GM23338 (cell line): ENCODE measurements at regions not wholly inside any gene's neighbourhood (a gene's known extent, or its start where the extent isn't known, plus 50 kb on each side); places are given as distances from the start of the nearest gene placed in this dataset.

Experiments used
- ATAC-seq: fragments of 200-7000 bp; cut with Tn5 transposase; 3 replicates; pipeline ENCODE4 v1.9.1; 2020
- DNase-seq: peaks from one replicate; pipeline ENCODE4 v3.0.0-alpha.2; 2015; ENCODE audit warnings: low spot score
- H2AFZ ChIP-seq: fragments of 200-600 bp; sonication (generic); 2 replicates; pipeline ENCODE4 v1.8.0; 2016; ENCODE audit warnings: antibody characterized with exemption, mild to moderate bottlenecking, moderate library complexity
- H3F3A ChIP-seq: fragments of 200-600 bp; sonication (generic); replicated peaks from 2 replicates; pipeline ENCODE4 v1.8.0; 2017; ENCODE audit warnings: antibody characterized with exemption, mixed run types, low read depth
- H3K27ac ChIP-seq: fragments of 200-600 bp; sonication (generic); 2 replicates; pipeline ENCODE4 v1.6.1; 2016; ENCODE audit warnings: low read depth
- H3K27me3 ChIP-seq: fragments of 200-600 bp; sonication (generic); 2 replicates; pipeline ENCODE4 v1.8.0; 2016; ENCODE audit warnings: mild to moderate bottlenecking, mixed run types, moderate library complexity; ENCODE audit not compliant: insufficient read depth
- H3K36me3 ChIP-seq: fragments of 200-600 bp; sonication (generic); 2 replicates; pipeline ENCODE4 v1.8.0; 2016; ENCODE audit warnings: mild to moderate bottlenecking; ENCODE audit not compliant: insufficient read depth
- H3K4me1 ChIP-seq: fragments of 200-600 bp; sonication (generic); 2 replicates; pipeline ENCODE4 v1.8.0; 2016; ENCODE audit warnings: mild to moderate bottlenecking, moderate library complexity; ENCODE audit not compliant: insufficient read depth
- H3K4me2 ChIP-seq: fragments of 200-600 bp; sonication (generic); 2 replicates; pipeline ENCODE4 v1.7.1; 2017; ENCODE audit warnings: mixed run types
- H3K4me3 ChIP-seq: fragments of 200-600 bp; sonication (generic); 2 replicates; pipeline ENCODE4 v1.6.1; 2016; ENCODE audit warnings: mixed run types
- H3K79me2 ChIP-seq: fragments of 200-600 bp; sonication (generic); replicated peaks from 2 replicates; pipeline ENCODE4 v1.8.0; 2017; ENCODE audit warnings: mild to moderate bottlenecking; ENCODE audit not compliant: insufficient read depth
- H3K9me2 ChIP-seq: fragments of 200-600 bp; sonication (generic); 2 replicates; pipeline ENCODE4 v1.8.0; 2017; ENCODE audit not compliant: insufficient read depth
- H4K20me1 ChIP-seq: fragments of 200-600 bp; sonication (generic); replicated peaks from 2 replicates; pipeline ENCODE4 v1.8.0; 2017; ENCODE audit warnings: mild to moderate bottlenecking; ENCODE audit not compliant: insufficient read depth
- H3K27ac Mint-ChIP-seq: 2 replicates; pipeline ENCODE4 v1.8.0; 2020; ENCODE audit warnings: inconsistent platforms, mild to moderate bottlenecking, moderate library complexity, mixed read lengths
- H3K27me3 Mint-ChIP-seq: 3 replicates; pipeline ENCODE4 v1.8.0; 2022; ENCODE audit warnings: low read depth, mild to moderate bottlenecking, moderate library complexity, mixed read lengths, inconsistent platforms; ENCODE audit not compliant: insufficient read depth, poor library complexity
- H3K36me3 Mint-ChIP-seq: 3 replicates; pipeline ENCODE4 v1.8.0; 2021; ENCODE audit warnings: low read depth, mild to moderate bottlenecking, inconsistent platforms, moderate library complexity, mixed read lengths
- H3K4me1 Mint-ChIP-seq: 3 replicates; pipeline ENCODE4 v1.8.0; 2020; ENCODE audit warnings: mild to moderate bottlenecking, inconsistent platforms, mixed read lengths
- H3K4me3 Mint-ChIP-seq: 3 replicates; pipeline ENCODE4 v1.8.0; 2021; ENCODE audit warnings: moderate library complexity, mild to moderate bottlenecking, inconsistent platforms, mixed read lengths
- H3K9me3 Mint-ChIP-seq: 3 replicates; pipeline ENCODE4 v1.8.0; 2020; ENCODE audit warnings: moderate library complexity, mild to moderate bottlenecking, inconsistent platforms, mixed read lengths
- CREB1 ChIP-seq: fragments of 250-450 bp; sonication (Bioruptor Pico); IDR thresholded peaks from 2 replicates; pipeline ENCODE4 v1.5.0; 2020; ENCODE audit warnings: low read depth, mild to moderate bottlenecking, moderate library complexity
- EZH2 ChIP-seq: fragments of 200-600 bp; sonication (generic); IDR thresholded peaks from one replicate; pipeline ENCODE4 v1.8.0; 2017; ENCODE audit warnings: antibody characterized with exemption, mild to moderate bottlenecking, low read depth; ENCODE audit not compliant: unreplicated experiment
- JUNB ChIP-seq: IDR thresholded peaks from one replicate; pipeline ENCODE4 v1.6.1; 2016; ENCODE audit warnings: antibody characterized with exemption; ENCODE audit not compliant: unreplicated experiment
- NANOG ChIP-seq: IDR thresholded peaks from 2 replicates; pipeline ENCODE4 v1.6.1; 2016; ENCODE audit warnings: antibody characterized with exemption, borderline replicate concordance
- POLR2AphosphoS5 ChIP-seq: IDR thresholded peaks from 2 replicates; pipeline ENCODE4 v1.6.1; 2016; ENCODE audit warnings: antibody characterized with exemption, low read depth
- STAT1 ChIP-seq: IDR thresholded peaks from one replicate; pipeline ENCODE4 v1.6.1; 2016; ENCODE audit warnings: antibody characterized with exemption; ENCODE audit not compliant: unreplicated experiment
- ZNF331 ChIP-seq: fragments of 250-450 bp; sonication (Bioruptor Pico); IDR thresholded peaks from 2 replicates; pipeline ENCODE4 v1.5.0; 2020; ENCODE audit warnings: low read depth, mild to moderate bottlenecking, moderate library complexity
- ZNF462 ChIP-seq: fragments of 250-450 bp; sonication (Bioruptor Pico); IDR thresholded peaks from 2 replicates; pipeline ENCODE4 v1.5.0; 2020; ENCODE audit warnings: mild to moderate bottlenecking, moderate library complexity
- TF ChIP-seq, protein P1 (sequence below): IDR thresholded peaks from 2 replicates; pipeline ENCODE4 v1.6.1; 2016; ENCODE audit warnings: antibody characterized with exemption

- TF ChIP-seq ZNF462: no peak
- TF ChIP-seq JUNB: no peak
Measured at GRCh38 chr7:9201928-9202327, 768.5 kb downstream of the NXPH1 start (continued).

DNA sequence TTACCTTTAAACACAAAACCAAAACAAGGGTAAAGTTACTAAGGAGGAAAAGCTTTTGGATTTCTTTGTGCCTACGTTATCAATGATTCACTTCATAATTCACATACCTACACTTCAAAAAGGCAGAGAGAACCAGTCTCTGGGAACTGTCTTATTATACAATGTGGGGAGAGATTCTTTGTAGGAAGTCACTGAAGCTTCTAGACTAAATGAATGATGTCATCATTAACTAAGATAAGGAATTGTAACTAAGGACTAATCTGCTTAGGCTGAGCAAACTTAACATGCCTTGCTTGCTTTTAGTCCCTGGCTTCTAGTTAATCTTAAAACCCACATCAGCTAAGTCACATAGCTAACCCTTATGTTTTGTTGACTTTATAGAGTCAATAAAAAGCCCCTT lies 771.2 kb downstream of the NXPH1 start:
- H3K4me3 ChIP-seq: no peak overlapping the region
- no peaks in the 10 kb centered on the region for H3K36me3 ChIP-seq
- no peak overlapping the region for H3K27ac ChIP-seq
- H4K20me1 ChIP-seq: no peaks in the 10 kb centered on the region
- Mint-ChIP-seq H3K36me3 (no peaks in the 10 kb centered on the region), H3K9me3 (no peaks in the 10 kb centered on the region), H3K27ac (no peak overlapping the region), H3K27me3 (no peaks in the 10 kb centered on the region), H3K4me1 (peaks cover 17% of the 10 kb centered on the region; the same call in 2 of the 3 replicates), H3K4me3 (no peak overlapping the region)
- no peaks in the 10 kb centered on the region for H3K79me2 ChIP-seq
- H3K4me1 ChIP-seq: 0 out of 2 replicates have a peak, but pooled peaks cover 3% of the 10 kb centered on the region
- no peaks in the 10 kb centered on the region for H3K27me3 ChIP-seq
- no peak overlapping the region for H3K4me2 ChIP-seq
- no peaks in the 10 kb centered on the region for H3F3A ChIP-seq
- no peaks in the 10 kb centered on the region for H3K9me2 ChIP-seq
- H2AFZ ChIP-seq: no peak overlapping the region
- ATAC-seq (no peak), DNase-seq (no peak)
- TF ChIP-seq, protein P1, sequence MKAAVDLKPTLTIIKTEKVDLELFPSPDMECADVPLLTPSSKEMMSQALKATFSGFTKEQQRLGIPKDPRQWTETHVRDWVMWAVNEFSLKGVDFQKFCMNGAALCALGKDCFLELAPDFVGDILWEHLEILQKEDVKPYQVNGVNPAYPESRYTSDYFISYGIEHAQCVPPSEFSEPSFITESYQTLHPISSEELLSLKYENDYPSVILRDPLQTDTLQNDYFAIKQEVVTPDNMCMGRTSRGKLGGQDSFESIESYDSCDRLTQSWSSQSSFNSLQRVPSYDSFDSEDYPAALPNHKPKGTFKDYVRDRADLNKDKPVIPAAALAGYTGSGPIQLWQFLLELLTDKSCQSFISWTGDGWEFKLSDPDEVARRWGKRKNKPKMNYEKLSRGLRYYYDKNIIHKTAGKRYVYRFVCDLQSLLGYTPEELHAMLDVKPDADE: no peak
- TF ChIP-seq ZNF331 (CRISPR knock-in tag): no peak
- no peak for TF ChIP-seq STAT1
- TF ChIP-seq ZNF462: no peak
- no peak for TF ChIP-seq POLR2AphosphoS5
- no peak for TF ChIP-seq NANOG
- no peak for TF ChIP-seq EZH2
- no peak for TF ChIP-seq CREB1 (CRISPR knock-in tag)
